ENCODE measurements at regions not wholly inside any gene's neighbourhood (a gene's known extent, or its start where the extent isn't known, plus 50 kb on each side); places are given as distances from the start of the nearest gene placed in this dataset.

GRCh38 chr4:110310795-110311194 lies 112.4 kb upstream of the ELOVL6 start:
- Histone ChIP-seq H3K4me1 (ENCODE audit: insufficient read depth, low read length, poor library complexity, severe bottlenecking) (peaks cover 32% of the 10 kb centered on the region), H3K4me3 (ENCODE audit: low read depth, low read length, poor library complexity, severe bottlenecking) (no peak overlapping the region), H3K27ac (ENCODE audit: low read depth, low read length, poor library complexity, severe bottlenecking) (no peak overlapping the region), H3K9me3 (ENCODE audit: low read depth, low read length, poor library complexity, severe bottlenecking) (no peaks in the 10 kb centered on the region), H3K36me3 (ENCODE audit: insufficient read depth, low read length, poor library complexity, severe bottlenecking) (no peaks in the 10 kb centered on the region), H3K27me3 (replicated peaks; ENCODE audit: insufficient read depth, low read depth, low read length, poor library complexity) (no peaks in the 10 kb centered on the region)
- DNase-seq (ENCODE audit: low spot score) = no peak
- BruUV-seq (replicated peaks) = no TSS peak
- TF ChIP-seq EZH2 (IDR thresholded peaks at IDR 0.05; ENCODE audit: borderline replicate concordance, low read depth, low read length, poor library complexity, severe bottlenecking) = no peak
- TF ChIP-seq, protein P1, sequence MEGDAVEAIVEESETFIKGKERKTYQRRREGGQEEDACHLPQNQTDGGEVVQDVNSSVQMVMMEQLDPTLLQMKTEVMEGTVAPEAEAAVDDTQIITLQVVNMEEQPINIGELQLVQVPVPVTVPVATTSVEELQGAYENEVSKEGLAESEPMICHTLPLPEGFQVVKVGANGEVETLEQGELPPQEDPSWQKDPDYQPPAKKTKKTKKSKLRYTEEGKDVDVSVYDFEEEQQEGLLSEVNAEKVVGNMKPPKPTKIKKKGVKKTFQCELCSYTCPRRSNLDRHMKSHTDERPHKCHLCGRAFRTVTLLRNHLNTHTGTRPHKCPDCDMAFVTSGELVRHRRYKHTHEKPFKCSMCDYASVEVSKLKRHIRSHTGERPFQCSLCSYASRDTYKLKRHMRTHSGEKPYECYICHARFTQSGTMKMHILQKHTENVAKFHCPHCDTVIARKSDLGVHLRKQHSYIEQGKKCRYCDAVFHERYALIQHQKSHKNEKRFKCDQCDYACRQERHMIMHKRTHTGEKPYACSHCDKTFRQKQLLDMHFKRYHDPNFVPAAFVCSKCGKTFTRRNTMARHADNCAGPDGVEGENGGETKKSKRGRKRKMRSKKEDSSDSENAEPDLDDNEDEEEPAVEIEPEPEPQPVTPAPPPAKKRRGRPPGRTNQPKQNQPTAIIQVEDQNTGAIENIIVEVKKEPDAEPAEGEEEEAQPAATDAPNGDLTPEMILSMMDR (conservative IDR thresholded peaks at IDR 0.05; ENCODE audit: low read depth, low read length) = no peak
- intact Hi-C loops (cut with micrococcal nuclease; ENCODE audit: unreplicated experiment) = loop anchor here (10.0 kb wide), 1 partner anchor 306 kb away; no protein-coding TSS in a partner anchor
- ChIA-PET CTCF (interaction anchor here (1.0 kb wide), 1 partner anchor 208 kb away, joined by 4 read pairs; no protein-coding TSS in a partner anchor), POLR2A (ENCODE audit: low non-redundant PET) (no interaction called here)

GRCh38 chr4:110309675-110310074 lies 111.3 kb upstream of the ELOVL6 start:
- ChIA-PET CTCF (interaction anchor here (0.6 kb wide), 1 partner anchor 276 kb away, joined by 4 read pairs; no protein-coding TSS in a partner anchor), POLR2A (ENCODE audit: low non-redundant PET) (no interaction called here)
- BruUV-seq (replicated peaks) = no TSS peak
- TF ChIP-seq, protein P1 (conservative IDR thresholded peaks at IDR 0.05; ENCODE audit: low read depth, low read length) = no peak
- no peak for TF ChIP-seq EZH2 (IDR thresholded peaks at IDR 0.05; ENCODE audit: borderline replicate concordance, low read depth, low read length, poor library complexity, severe bottlenecking)
- H3K4me1 ChIP-seq (ENCODE audit: insufficient read depth, low read length, poor library complexity, severe bottlenecking) = peaks cover 32% of the 10 kb centered on the region
- no peaks in the 10 kb centered on the region for H3K27me3 ChIP-seq (replicated peaks; ENCODE audit: insufficient read depth, low read depth, low read length, poor library complexity)
- intact Hi-C loops (cut with micrococcal nuclease; ENCODE audit: unreplicated experiment) = loop anchor here (10.0 kb wide), 1 partner anchor 305 kb away; no protein-coding TSS in a partner anchor
- H3K9me3 ChIP-seq (ENCODE audit: low read depth, low read length, poor library complexity, severe bottlenecking) = no peaks in the 10 kb centered on the region
- H3K4me3 ChIP-seq (ENCODE audit: low read depth, low read length, poor library complexity, severe bottlenecking) = no peak overlapping the region
- H3K27ac ChIP-seq (ENCODE audit: low read depth, low read length, poor library complexity, severe bottlenecking) = peak overlapping the region; percentile 58
- H3K36me3 ChIP-seq (ENCODE audit: insufficient read depth, low read length, poor library complexity, severe bottlenecking) = no peaks in the 10 kb centered on the region
- peak; percentile 88 for DNase-seq (ENCODE audit: low spot score)

DNA sequence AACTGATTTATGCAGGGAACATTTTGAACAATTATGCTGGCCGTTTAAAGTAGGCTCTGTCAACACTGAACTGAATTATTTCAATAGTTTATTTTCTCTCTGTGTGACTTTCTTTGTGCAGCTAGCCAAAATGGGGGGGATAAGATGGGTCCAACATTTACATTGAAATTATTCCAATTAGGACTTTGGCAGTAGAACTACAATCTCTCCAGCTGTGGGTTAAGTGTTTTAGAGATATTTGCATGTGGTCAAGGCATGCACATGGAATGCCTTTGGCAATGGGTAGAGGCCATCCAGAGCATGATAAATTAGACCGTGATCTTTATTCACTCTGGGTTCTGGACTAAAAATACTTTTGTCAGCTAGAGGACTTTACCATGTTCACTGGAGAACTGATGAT lies 107.9 kb upstream of the ELOVL6 start:
- no TSS peak for BruUV-seq (replicated peaks)
- no peaks in the 10 kb centered on the region for H3K36me3 ChIP-seq (ENCODE audit: insufficient read depth, low read length, poor library complexity, severe bottlenecking)
- ChIA-PET CTCF (interaction anchor here (0.6 kb wide), 1 partner anchor 83 kb away, joined by 4 read pairs; no protein-coding TSS in a partner anchor), POLR2A (ENCODE audit: low non-redundant PET) (no interaction called here)
- intact Hi-C loops (cut with micrococcal nuclease; ENCODE audit: unreplicated experiment) = no loop called here
- H3K27me3 ChIP-seq (replicated peaks; ENCODE audit: insufficient read depth, low read depth, low read length, poor library complexity) = no peaks in the 10 kb centered on the region
- DNase-seq (ENCODE audit: low spot score) = no peak
- H3K4me3 ChIP-seq (ENCODE audit: low read depth, low read length, poor library complexity, severe bottlenecking) = no peak overlapping the region
- H3K4me1 ChIP-seq (ENCODE audit: insufficient read depth, low read length, poor library complexity, severe bottlenecking) = peaks cover 32% of the 10 kb centered on the region
- H3K9me3 ChIP-seq (ENCODE audit: low read depth, low read length, poor library complexity, severe bottlenecking) = no peaks in the 10 kb centered on the region
- TF ChIP-seq, protein P1 (conservative IDR thresholded peaks at IDR 0.05; ENCODE audit: low read depth, low read length) = no peak
- TF ChIP-seq EZH2 (IDR thresholded peaks at IDR 0.05; ENCODE audit: borderline replicate concordance, low read depth, low read length, poor library complexity, severe bottlenecking) = no peak
- H3K27ac ChIP-seq (ENCODE audit: low read depth, low read length, poor library complexity, severe bottlenecking) = no peak overlapping the region

Data from A673 (cell line).